ENCODE measurements at regions not wholly inside any gene's neighbourhood (a gene's known extent, or its start where the extent isn't known, plus 50 kb on each side); places are given as distances from the start of the nearest gene placed in this dataset.
"Not testable (repeated sequence)": the region's sequence is repeated elsewhere in the genome, so short reads cannot be mapped to it uniquely, and the experiment has no call there.

DNA sequence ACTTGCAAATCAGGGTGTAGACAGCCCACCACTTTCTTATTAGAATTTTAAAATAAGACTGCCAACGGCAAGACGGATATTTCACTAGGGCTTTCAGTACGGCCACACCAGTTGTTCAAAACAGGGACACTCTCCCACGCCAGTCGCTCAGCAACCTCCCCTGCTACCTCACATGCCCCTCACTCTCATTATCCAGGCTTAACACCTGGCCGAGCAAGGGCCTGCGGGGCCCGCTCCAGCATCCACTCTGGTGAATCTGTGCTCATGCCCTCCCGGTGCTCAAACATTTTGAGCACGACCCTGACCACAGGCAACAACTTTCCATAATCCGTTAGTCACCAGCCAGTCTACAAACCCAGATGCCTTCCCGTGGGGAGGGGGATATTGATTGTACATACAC is 209.5 kb downstream of the NPIPA8 start:
- H3K9ac ChIP-seq (ENCODE audit: insufficient read length); DNase-seq (ENCODE audit: low read depth, low spot score); H3K4me3 ChIP-seq; H3K9me3 ChIP-seq (ENCODE audit: low read depth, low read length); H3K27ac ChIP-seq; H3K36me3 ChIP-seq (ENCODE audit: insufficient read depth, low read length): not testable (repeated sequence)

DNA sequence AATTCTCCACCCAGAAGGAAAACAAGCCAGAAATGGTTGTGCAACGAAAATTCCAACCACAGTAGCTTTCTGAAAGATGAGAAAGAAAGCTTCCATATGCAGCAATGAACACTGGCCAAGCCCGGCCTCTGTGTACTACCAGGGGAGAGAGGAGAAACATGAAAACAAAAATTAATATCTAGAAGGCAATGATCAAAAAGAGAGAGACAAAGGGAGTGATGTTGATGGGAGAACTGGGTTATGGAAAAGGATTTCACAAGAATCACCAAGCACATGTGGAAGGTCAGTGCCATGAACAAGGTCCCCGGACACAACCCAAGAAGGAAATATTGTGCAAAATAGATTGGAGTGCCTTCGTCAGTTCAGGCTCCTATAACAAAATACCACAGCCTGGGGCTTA is 217.4 kb downstream of the NPIPA8 start:
- not testable (repeated sequence) for DNase-seq (ENCODE audit: low read depth, low spot score); H3K36me3 ChIP-seq (ENCODE audit: insufficient read depth, low read length); H3K27ac ChIP-seq; H3K9me3 ChIP-seq (ENCODE audit: low read depth, low read length); H3K9ac ChIP-seq (ENCODE audit: insufficient read length); H3K4me3 ChIP-seq

DNA sequence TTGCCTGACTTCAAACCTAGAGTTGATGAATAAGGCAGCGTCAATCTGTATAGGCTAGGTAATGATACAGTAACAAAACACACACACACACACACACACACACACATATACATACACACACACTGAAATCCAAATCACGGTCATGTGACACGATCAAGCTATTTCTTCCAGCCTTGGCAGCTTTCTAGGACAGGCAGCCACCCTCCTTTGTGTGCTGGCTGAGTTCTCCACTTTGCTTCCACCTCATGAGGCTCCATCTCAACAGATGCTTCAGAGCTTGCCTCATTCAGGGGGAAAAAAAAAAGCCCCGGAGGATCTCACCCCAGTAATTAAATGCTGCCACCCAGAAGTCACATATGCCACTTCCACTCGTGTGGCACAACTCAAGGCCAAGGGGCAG is 217.9 kb downstream of the NPIPA8 start:
- not testable (repeated sequence) for H3K9me3 ChIP-seq (ENCODE audit: low read depth, low read length); H3K9ac ChIP-seq (ENCODE audit: insufficient read length); H3K27ac ChIP-seq; H3K4me3 ChIP-seq; DNase-seq (ENCODE audit: low read depth, low spot score); H3K36me3 ChIP-seq (ENCODE audit: insufficient read depth, low read length)

DNA sequence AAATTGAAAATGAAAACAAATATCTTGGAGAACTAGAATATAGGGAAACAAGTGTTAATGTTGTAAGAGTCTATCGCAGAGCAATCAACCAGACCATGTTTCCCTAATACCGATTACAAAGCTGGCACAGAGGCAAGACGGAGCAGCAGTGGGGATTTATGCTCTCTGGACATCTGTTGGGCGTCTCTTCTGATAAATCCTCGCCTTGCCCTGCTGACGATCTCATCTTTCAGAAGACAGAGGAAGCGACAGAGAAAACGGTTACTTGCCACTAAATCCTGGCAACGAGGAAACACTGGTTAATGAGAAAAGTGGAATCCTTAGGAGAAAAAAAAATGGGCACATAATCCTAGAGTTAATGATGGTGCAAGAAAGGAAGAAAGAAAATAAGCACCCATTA is 218.5 kb downstream of the NPIPA8 start:
- H3K4me3 ChIP-seq; H3K27ac ChIP-seq; H3K36me3 ChIP-seq (ENCODE audit: insufficient read depth, low read length); H3K9me3 ChIP-seq (ENCODE audit: low read depth, low read length); H3K9ac ChIP-seq (ENCODE audit: insufficient read length); DNase-seq (ENCODE audit: low read depth, low spot score): not testable (repeated sequence)

DNA sequence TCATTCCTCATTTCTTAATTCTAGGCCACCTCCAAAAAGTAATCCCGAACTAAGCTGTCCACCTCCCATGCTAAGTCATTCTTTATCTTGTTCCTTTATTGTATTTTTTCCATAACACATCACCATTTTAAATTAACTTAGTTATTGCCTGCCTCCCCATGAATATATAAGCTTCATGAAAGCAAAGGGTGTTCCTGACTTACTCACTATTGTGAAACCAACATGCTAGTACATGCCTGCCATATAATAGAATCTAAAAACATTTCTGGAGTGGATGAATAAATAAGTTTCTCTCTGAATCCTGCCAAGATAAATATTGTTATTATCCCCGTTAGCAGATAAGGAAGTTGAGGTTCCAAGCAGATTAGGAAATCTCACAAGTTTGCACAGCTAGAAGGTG is 232.1 kb downstream of the NPIPA8 start:
- DNase-seq (ENCODE audit: low read depth, low spot score); H3K27ac ChIP-seq; H3K36me3 ChIP-seq (ENCODE audit: insufficient read depth, low read length); H3K9ac ChIP-seq (ENCODE audit: insufficient read length); H3K4me3 ChIP-seq; H3K9me3 ChIP-seq (ENCODE audit: low read depth, low read length): not testable (repeated sequence)

DNA sequence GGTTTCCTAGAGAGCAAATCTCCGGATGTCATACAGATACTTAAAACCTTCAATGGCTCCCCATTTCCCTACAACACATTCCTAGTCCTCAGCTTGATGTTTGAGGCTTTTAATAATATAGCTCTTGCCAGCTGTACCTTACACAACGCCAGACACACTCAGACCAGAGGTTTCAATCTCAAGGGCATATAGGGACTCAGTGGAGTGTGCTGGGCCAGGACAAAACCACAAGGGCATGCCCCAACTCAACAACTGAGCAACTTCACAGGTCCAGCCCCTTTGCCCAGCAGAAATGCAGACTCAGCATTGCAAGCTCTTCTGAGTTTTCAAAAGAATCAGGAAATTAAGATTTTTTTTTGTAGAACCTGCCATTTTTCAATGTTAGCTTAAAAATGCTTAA is 235.5 kb downstream of the NPIPA8 start:
- H3K4me3 ChIP-seq; DNase-seq (ENCODE audit: low read depth, low spot score); H3K9ac ChIP-seq (ENCODE audit: insufficient read length); H3K9me3 ChIP-seq (ENCODE audit: low read depth, low read length); H3K27ac ChIP-seq; H3K36me3 ChIP-seq (ENCODE audit: insufficient read depth, low read length): not testable (repeated sequence)

DNA sequence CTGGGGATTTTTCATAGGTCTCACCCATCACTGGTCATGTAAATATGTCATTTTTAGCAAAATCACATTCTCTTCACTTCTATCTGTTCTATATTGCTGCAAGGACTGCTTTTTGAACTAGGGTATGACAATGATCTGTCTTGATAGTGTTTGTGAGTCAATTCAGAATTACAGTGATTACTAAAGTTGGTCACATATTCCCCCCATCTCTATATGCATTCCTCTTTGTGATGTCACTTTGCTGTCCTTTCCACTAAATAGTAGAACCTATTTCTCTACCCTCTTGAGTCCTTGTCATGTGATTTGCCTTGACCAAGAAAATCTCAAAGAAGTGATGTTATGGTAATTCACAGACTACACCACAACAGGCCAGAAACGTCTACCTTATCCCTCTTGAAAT is 243.9 kb downstream of the NPIPA8 start:
- not testable (repeated sequence) for H3K27ac ChIP-seq; DNase-seq (ENCODE audit: low read depth, low spot score); H3K9ac ChIP-seq (ENCODE audit: insufficient read length); H3K4me3 ChIP-seq; H3K36me3 ChIP-seq (ENCODE audit: insufficient read depth, low read length); H3K9me3 ChIP-seq (ENCODE audit: low read depth, low read length)

DNA sequence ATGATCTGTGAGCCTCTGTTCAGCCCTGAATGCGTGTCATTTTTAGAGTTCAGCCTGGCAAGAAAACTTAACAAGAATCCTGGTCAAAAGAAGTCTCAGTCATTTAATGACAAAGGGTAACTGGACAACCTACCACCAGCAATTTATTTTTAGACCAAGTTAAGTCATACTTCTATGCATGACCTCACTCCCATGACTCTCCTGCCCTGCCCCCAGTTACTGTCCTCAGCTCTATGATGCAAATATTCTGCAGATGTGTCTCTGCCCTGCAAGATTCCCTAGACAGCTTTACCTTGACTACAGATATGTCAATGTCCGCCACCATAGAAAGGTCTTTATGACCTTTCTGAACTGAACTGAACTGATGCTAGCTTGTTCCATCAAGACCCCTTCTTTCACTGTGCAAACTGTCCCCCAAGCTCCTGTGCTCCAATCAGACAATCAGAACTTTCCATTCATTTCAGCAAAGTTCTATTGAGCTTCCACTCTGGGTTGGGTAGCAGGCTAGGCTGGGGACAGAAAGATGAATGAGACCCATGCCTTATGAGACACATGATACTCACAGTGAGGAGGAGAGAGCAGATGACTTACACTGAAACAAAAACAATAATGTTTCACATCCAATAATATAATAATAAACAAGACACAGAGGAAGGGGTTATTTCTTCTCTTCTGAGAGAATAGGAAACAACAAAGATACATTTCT is 255.7 kb downstream of the NPIPA8 start:
- H3K36me3 ChIP-seq (ENCODE audit: insufficient read depth, low read length); H3K9me3 ChIP-seq (ENCODE audit: low read depth, low read length); DNase-seq (ENCODE audit: low read depth, low spot score); H3K9ac ChIP-seq (ENCODE audit: insufficient read length); H3K4me3 ChIP-seq; H3K27ac ChIP-seq: not testable (repeated sequence)

DNA sequence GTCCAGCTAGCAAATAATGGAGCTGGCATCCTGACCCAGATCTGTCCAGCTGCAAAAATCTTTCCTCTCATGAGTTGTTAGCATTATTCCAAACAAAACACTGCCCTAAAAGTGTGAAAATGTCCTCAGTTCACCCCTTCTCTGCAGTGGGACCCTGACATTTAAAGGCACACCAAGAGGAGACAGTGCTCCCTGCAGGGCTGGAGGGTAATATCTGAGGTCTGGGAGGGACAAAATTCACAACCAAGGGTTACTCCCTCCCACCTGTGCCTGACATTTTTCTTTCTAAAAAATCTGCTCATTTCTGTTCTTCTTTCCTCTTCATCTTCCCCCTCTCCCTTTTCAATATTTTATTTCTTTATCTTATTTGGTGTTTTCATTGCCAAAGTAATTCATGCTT is 258.6 kb downstream of the NPIPA8 start:
- H3K36me3 ChIP-seq (ENCODE audit: insufficient read depth, low read length); H3K27ac ChIP-seq; DNase-seq (ENCODE audit: low read depth, low spot score); H3K9ac ChIP-seq (ENCODE audit: insufficient read length); H3K9me3 ChIP-seq (ENCODE audit: low read depth, low read length); H3K4me3 ChIP-seq: not testable (repeated sequence)

DNA sequence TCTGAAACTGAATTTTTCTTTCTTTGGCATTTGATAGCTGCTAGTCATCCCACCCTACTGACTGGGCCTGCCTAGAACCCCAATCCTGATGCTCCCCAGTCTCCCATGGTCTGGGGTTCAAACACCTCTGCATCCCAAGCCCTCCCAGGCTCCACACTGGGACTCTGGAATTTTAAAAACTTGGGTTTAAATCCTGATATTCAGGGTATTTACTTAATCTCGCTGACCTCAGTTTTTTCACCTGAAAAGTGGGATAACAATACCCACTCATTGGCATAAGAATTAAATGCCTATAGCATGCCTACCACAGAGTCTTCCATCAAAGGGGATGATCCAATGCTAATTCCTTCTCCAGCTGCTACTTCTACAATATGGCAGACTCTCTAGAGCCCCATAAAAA is 264.4 kb downstream of the NPIPA8 start:
- Histone ChIP-seq H3K36me3 (ENCODE audit: insufficient read depth, low read length) (no peaks in the 10 kb centered on the region), H3K9ac (ENCODE audit: insufficient read length) (no peak overlapping the region), H3K4me3 (no peak overlapping the region), H3K27ac (no peak overlapping the region), H3K9me3 (ENCODE audit: low read depth, low read length) (no peaks in the 10 kb centered on the region)
- no peak for DNase-seq (ENCODE audit: low read depth, low spot score)
- TF ChIP-seq POLR2AphosphoS5 (IDR thresholded peaks at IDR 0.05; ENCODE audit: borderline replicate concordance, low read depth, low read length) = no peak
- no peak for TF ChIP-seq FOXP2 (optimal IDR thresholded peaks at IDR 0.05; ENCODE audit: control extremely low read depth, extremely low read length, insufficient read depth)
- no peak for TF ChIP-seq EZH2 (IDR thresholded peaks at IDR 0.05)

DNA sequence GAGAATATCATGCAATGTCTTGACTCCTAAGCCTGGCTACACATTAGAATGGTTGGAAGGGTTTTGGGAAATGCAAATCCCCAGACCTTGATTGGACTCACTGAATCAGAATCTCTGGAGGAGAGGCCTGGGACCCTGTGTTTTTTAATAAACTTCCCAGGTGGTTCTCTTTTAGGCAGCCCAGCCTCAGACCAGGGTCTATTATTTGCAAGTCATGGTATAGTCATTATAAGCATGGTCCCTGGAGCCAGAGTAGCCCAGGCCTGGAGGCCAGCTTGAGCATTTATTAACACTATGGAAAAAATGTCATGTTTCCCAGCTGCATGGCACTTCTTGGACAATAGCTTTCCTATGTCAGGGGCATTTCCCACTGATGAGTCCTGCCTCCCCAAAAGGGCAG is 266.9 kb downstream of the NPIPA8 start:
- no peaks in the 10 kb centered on the region for H3K9me3 ChIP-seq (ENCODE audit: low read depth, low read length)
- TF ChIP-seq FOXP2 (optimal IDR thresholded peaks at IDR 0.05; ENCODE audit: control extremely low read depth, extremely low read length, insufficient read depth) (no peak), EZH2 (IDR thresholded peaks at IDR 0.05) (no peak), POLR2AphosphoS5 (IDR thresholded peaks at IDR 0.05; ENCODE audit: borderline replicate concordance, low read depth, low read length) (no peak)
- no peaks in the 10 kb centered on the region for H3K36me3 ChIP-seq (ENCODE audit: insufficient read depth, low read length)
- no peak overlapping the region for H3K9ac ChIP-seq (ENCODE audit: insufficient read length)
- no peak overlapping the region for H3K27ac ChIP-seq
- no peak overlapping the region for H3K4me3 ChIP-seq
- no peak for DNase-seq (ENCODE audit: low read depth, low spot score)

Data from SK-N-MC (cell line).